OCI-LY3 (cell line): ENCODE measurements at regions not wholly inside any gene's neighbourhood (a gene's known extent, or its start where the extent isn't known, plus 50 kb on each side); places are given as distances from the start of the nearest gene placed in this dataset.

ENCODE experiments used
- CTCF ChIP-seq: fragments of 200-600, 300-600 bp; sonication (generic); IDR thresholded peaks from 2 replicates; pipeline ENCODE4 v1.5.1; 2014; ENCODE audit warnings: antibody characterized with exemption, low read length, low read depth
- EZH2phosphoT487 ChIP-seq: fragments of 200-600 bp; shearing (Covaris generic); IDR thresholded peaks from 2 replicates; pipeline ENCODE4 v1.6.1; 2018; ENCODE audit warnings: antibody characterized with exemption, mixed run types, low read depth

GRCh38 chr5:66411701-66412100 lies 184.5 kb upstream of the MAST4 start:
- TF ChIP-seq CTCF: no peak
- TF ChIP-seq EZH2phosphoT487: no peak
